Panc1 (cell line): ENCODE measurements at regions not wholly inside any gene's neighbourhood (a gene's known extent, or its start where the extent isn't known, plus 50 kb on each side); places are given as distances from the start of the nearest gene placed in this dataset.
"Not testable (repeated sequence)": the region's sequence is repeated elsewhere in the genome, so short reads cannot be mapped to it uniquely, and the experiment has no call there.

Experiments used
- ATAC-seq: fragments of 200-7000 bp; cut with Tn5 transposase; 2 replicates; pipeline ENCODE4 v1.9.1; 2020; ENCODE audit warnings: mild to moderate bottlenecking, moderate library complexity
- BruUV-seq: library from RNA; stranded (reverse); fragments of 400-500 nt; replicated peaks from 2 replicates; lab custom pipeline; 2021; lab: Mats Ljungman, UMichigan
- CTCF ChIA-PET: fragments of 300-600 bp; sonication (Branson Sonifier 250); formaldehyde crosslinking; loops from one replicate; lab custom pipeline; 2022; ENCODE audit warnings: antibody characterized with exemption; lab: Charles Lee
- POLR2A ChIA-PET: fragments of 300-600 bp; sonication (Branson Sonifier 250); formaldehyde crosslinking; loops from one replicate; lab custom pipeline; 2022; ENCODE audit warnings: antibody characterized with exemption; lab: Charles Lee
- DNase-seq: peaks from one replicate; pipeline ENCODE4 v3.0.0-alpha.2; 2010; ENCODE audit warnings: low read depth, low spot score
- H3K27ac ChIP-seq: 2 replicates; pipeline ENCODE4 v1.5.1; 2011; ENCODE audit warnings: mild to moderate bottlenecking, low read length, inconsistent platforms
- H3K27me3 ChIP-seq: fragments of 200-500 bp; sonication (Bioruptor generic); 2 replicates; pipeline ENCODE4 v1.6.0; 2014; ENCODE audit warnings: low read length, inconsistent platforms; ENCODE audit not compliant: control insufficient read depth, insufficient read depth
- H3K36me3 ChIP-seq: fragments of 200-500 bp; sonication (Bioruptor generic); 2 replicates; pipeline ENCODE4 v1.5.1; 2014; ENCODE audit warnings: inconsistent platforms, mild to moderate bottlenecking, low read length, moderate library complexity; ENCODE audit not compliant: control insufficient read depth, insufficient read depth
- H3K4me1 ChIP-seq: 2 replicates; pipeline ENCODE4 v1.5.1; 2011; ENCODE audit warnings: inconsistent platforms, mild to moderate bottlenecking, low read length, moderate library complexity; ENCODE audit not compliant: control insufficient read depth, insufficient read depth
- H3K4me3 ChIP-seq, 2 experiments: 2 replicates each; pipeline ENCODE4 v1.5.1; 2011 to 2012; ENCODE audit warnings: low read depth in 2 of 2, low read length in 2 of 2, mild to moderate bottlenecking in 2 of 2, inconsistent platforms in 1 of 2, moderate library complexity in 1 of 2
- H3K9me3 ChIP-seq: fragments of 200-500 bp; sonication (Bioruptor generic); 2 replicates; pipeline ENCODE4 v1.5.1; 2014; ENCODE audit warnings: low read depth, mild to moderate bottlenecking, inconsistent platforms, low read length, moderate library complexity; ENCODE audit not compliant: control insufficient read depth, insufficient read depth
- in situ Hi-C: cut with HindIII; loops from 2 replicates; pipeline ENCODE4 v1.10.0; 2016; ENCODE audit warnings: low sequenced_read_pairs, low pct_unique_long_range_greater_than_20kb
- intact Hi-C: fragments of 100-400 bp; cut with micrococcal nuclease; formaldehyde crosslinking; loops from one replicate; pipeline ENCODE4 v1.10.0; 2022; ENCODE audit not compliant: unreplicated experiment

DNA sequence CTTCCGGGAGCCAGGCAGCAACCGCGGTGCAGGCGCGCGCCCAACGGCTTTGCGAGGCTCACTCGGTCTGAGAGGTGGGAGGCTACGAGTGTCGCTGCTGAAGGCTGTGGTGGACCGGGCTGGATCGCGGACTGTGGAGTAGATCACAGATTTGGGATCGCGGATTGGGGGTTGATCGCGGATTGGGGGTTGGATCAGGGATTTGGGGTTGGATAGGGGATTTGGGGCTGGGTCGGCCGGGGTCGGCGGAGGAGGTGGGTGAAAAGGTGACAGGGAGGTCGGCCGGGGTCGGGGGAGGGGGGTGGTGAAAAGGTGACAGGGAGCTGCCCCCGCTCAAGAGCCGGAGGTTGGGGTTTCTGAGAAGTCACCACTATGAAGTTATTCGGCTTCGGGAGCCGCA is 1433.6 kb upstream of the TPTE start:
- H3K36me3 ChIP-seq, CTCF ChIA-PET, H3K27ac ChIP-seq, H3K9me3 ChIP-seq, H3K27me3 ChIP-seq, intact Hi-C loops, BruUV-seq, in situ Hi-C loops, POLR2A ChIA-PET, H3K4me3 ChIP-seq, H3K4me1 ChIP-seq, DNase-seq, ATAC-seq: not testable (repeated sequence)

- ATAC-seq, CTCF ChIA-PET, H3K36me3 ChIP-seq, DNase-seq, H3K4me3 ChIP-seq, H3K4me1 ChIP-seq, intact Hi-C loops, in situ Hi-C loops, H3K9me3 ChIP-seq, H3K27ac ChIP-seq, H3K27me3 ChIP-seq, POLR2A ChIA-PET, BruUV-seq: not testable (repeated sequence)
These were observed 1391.6 kb upstream of the TPTE start for GRCh38 chr21:9129741-9130140.

DNA sequence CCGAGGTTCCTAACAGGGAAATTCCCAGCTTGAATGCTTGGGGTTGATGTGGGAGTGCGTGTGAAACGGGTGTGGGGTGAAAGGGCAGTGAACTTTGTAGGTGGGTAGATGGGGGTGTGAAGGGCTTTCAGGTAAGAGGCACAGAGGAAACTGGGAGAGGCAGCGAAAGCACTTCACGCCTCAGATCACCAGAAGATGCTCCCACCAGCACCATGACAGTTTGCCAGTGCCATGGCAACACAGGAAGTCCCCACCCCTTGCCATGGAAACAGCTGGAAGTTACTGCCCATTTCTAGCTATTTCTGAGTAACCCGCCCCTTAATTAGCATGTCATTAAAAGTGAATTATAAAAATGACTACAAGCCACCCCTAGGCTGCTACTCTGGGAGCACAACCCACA is 1390.6 kb upstream of the TPTE start:
- H3K4me3 ChIP-seq, BruUV-seq, CTCF ChIA-PET, H3K27ac ChIP-seq, DNase-seq, H3K4me1 ChIP-seq, H3K9me3 ChIP-seq, POLR2A ChIA-PET, H3K27me3 ChIP-seq, ATAC-seq, in situ Hi-C loops, intact Hi-C loops, H3K36me3 ChIP-seq: not testable (repeated sequence)
